Superior temporal gyrus (tissue), 1 donor: ENCODE measurements at regions not wholly inside any gene's neighbourhood (a gene's known extent, or its start where the extent isn't known, plus 50 kb on each side); places are given as distances from the start of the nearest gene placed in this dataset.
"Not testable (repeated sequence)": the region's sequence is repeated elsewhere in the genome, so short reads cannot be mapped to it uniquely, and the experiment has no call there.

Source experiments
- DNase-seq: peaks from one replicate; pipeline ENCODE4 v3.0.0-alpha.2; 2016; ENCODE audit errors: extremely low spot score

DNA sequence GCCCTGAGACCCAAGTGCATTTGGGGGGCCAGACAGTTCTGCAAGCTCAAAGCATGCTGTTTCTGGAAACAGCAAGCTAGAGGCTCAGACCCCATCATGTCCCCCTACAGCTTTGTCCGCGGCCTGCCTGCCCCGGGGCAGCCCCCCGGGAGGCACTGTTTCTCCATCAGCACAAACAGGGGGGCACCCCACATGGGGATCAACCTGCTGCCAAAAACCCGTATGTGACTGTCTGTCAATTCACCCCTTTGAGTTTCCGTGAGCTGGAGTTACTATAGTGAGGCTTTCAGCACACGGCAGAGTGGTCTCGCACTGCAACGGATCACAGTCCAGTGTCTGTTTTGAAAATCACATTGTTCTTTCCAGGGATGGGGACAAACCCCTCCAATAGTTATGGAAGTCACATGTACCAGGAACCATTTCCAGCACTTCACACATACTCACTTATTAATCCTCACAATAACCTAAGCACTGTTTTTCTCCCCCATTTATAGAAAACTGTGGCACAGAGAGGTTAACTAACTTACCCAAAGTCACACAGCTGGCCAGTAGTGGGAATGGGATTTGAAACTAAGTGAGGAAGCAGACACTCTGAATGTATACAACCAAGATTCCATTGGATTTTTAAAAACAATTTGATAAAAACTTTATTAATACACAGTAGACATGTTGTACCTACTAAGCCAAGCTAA, 269.0 kb downstream of the C16orf95 start:
- no peak for DNase-seq

DNA sequence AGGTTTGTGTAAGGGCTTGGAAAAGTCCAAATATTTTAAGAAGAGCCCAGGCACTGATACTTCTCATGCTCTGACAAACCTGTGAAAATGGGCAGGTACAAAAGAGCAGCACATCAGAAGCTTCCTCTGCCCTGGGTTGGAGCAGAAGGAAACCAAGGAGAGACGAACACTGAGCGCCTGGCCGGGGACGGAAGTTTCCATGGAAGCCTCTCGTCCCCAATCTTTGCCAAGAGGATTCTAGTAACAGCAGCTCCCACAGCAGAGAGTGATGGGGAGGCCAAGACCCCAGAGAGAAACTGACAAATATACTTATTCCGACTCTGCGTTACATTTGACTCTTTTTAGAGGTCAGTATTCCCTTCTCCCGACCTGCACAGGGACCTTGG, 268.5 kb downstream of the C16orf95 start:
- no peak for DNase-seq

DNA sequence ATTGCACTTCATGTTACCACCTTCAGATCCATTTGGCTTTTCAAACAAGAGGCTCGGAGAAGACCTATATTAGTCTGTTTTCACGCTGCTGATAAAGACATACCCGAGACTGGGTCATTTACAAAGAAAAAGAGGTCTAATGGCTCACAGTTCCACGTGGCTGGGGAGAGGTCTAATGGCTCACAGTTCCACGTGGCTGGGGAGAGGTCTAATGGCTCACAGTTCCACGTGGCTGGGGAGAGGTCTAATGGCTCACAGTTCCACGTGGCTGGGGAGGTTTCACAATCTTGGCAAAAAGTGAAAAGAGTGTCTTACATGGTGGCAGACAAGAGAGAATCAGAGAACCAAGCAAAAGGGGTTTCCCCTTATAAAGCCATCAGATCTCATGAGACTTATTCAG, 268.0 kb downstream of the C16orf95 start:
- not testable (repeated sequence) for DNase-seq

GRCh38 chr16:87050142-87050541, 267.1 kb downstream of the C16orf95 start:
- DNase-seq, result no peak

DNA sequence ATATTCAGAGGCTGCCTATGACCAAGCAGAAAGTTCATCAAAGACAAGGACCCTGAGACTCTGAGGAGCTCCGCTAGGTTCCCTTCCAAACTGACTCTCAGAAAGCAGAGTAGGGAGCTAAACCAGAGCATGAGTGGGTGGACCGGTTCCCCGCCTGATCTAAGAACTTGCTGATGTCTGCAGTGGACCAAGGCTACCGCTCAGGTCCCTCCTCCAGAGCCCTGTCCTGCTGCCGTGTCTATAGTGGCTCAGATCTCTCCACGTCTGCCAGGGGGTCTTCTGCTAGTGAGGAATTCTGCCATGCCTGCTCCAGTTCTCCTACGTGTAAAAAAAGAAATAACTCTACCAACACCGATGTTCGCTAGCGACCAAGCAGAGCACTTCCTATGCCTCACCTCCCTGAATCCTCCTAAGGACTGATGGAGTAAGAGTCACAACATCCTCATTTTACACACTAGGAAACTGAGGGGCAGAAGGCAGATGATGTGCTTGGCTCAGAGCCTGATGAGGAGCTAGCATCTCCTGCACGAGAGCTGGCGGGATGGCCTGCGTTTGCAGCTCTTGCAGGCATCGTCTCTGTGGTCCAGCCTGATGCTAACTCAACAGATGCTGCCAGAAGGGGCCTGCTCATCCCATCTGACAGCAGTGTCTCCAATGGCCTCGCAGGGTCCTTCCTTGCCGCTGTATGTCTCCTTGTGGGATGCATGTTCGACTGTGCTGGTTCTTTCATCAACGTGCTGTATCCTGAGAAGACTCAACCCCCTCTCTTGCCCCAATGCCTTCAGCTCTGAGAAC, 265.5 kb downstream of the C16orf95 start:
- no peak for DNase-seq

GRCh38 chr16:87052506-87052905, 264.7 kb downstream of the C16orf95 start:
- DNase-seq, result no peak

- DNase-seq, result no peak
Measured at GRCh38 chr16:87053016-87053982, 263.9 kb downstream of the C16orf95 start.

GRCh38 chr16:87054154-87054553, 263.0 kb downstream of the C16orf95 start:
- no peak for DNase-seq

- DNase-seq, result no peak
Measured at GRCh38 chr16:87054856-87055255, 262.3 kb downstream of the C16orf95 start.

DNA sequence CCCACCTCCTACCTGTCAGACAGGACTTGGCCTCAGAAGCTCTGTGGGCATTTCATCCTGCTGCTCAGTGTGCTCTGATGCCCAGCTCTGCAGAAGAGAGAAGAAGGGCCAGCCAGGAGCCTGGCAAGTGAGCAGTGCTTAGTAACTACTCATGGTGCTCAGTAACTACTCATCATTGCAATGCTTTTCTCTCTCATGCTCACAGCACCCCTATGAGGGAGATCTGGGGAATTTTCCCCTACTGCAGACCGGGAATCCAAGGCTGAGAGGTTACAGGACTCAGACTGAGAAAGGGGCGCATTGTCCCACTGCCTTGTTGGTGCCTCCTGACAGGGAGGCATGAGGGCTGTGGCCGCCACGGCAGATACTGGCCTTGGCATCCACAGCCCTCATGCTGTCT, 261.1 kb downstream of the C16orf95 start:
- DNase-seq, result no peak

- DNase-seq, result no peak
Measured at GRCh38 chr16:87056551-87056950, 260.6 kb downstream of the C16orf95 start.

DNA sequence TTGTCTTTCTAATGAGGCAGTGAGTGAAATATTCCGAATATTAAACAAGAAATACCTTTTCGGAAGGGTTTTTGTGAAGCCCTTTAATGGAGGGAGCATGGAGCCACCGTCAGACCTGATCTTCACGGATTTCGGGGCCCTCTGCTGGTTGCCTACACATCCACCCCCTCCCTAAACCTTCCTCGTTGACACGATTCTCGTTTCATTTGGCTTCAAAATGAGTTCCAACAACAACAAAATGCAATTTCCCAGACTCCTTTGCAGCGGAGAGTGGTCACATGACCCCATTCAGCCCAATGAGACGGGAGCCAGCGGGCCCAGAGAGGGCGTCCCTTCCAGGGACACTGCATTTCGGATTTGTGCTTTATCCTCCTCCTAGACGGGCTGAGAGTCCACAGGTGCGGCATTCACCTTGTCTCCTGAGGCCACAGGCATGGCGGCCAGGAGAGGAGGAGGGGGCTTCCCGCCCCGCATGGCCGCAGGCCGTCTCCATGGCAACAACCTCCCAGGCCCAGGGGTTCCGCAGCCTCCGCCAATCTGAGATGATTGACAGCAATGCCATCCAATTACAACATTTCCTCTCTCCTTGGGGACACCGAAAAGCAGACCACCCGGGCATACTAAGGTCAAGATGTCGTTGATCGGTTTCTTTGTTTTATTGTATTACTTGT, 259.8 kb downstream of the C16orf95 start:
- DNase-seq, result no peak

DNA sequence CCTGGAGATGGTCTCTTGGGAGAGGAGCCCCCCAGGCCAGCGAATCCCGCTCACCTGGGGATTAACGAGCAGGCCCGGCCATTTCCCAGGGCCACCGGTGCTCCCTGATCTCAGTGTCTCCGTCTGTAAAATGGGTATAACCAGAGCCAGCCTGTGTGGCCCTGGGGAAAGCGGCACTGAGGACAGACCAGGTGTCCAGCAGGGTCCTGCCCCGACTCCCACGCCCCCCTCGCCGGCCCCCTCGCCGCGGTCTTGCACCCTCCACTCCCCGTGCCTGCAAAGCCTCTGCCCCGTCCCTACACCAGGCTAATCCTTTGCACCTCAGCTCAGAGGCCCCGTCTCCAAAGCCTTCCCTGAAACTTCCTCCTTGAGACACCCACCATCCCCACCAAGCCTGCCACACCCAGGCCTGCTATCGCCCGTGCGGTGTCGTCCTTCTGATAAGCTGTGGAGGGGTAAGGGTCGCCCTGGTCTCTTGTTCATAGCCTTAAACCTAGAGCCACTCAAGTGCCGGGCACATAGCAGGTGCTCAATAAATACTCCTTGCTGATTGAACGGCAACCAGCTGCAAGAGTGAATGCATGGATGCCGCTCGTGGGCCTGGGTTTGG, 259.1 kb downstream of the C16orf95 start:
- DNase-seq, result no peak

DNA sequence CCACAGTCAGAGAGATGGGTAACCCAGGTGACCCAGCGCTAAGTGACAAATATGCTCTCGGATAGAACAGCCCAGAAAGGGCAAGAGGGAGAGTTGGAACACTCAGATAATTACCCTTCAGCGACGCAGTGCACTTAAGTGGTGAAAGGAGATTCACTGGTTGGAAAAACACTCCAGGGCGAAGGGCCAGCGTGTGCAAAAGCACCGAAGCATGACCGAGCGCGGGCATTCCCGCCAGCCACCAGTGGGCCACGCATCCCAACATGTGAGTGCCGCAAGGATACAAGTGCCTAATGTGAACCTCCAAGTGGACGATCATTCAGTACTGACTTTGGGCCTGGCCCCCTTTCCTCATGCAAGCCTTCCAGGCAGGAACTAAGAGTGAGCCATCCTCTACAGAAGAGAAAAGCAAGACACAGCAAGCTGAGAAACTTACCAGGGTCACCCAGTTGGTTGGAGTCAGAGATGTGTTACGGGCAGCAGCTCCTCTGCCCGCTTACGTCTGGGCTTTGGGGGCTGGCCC, 258.4 kb downstream of the C16orf95 start:
- DNase-seq, result no peak

DNA sequence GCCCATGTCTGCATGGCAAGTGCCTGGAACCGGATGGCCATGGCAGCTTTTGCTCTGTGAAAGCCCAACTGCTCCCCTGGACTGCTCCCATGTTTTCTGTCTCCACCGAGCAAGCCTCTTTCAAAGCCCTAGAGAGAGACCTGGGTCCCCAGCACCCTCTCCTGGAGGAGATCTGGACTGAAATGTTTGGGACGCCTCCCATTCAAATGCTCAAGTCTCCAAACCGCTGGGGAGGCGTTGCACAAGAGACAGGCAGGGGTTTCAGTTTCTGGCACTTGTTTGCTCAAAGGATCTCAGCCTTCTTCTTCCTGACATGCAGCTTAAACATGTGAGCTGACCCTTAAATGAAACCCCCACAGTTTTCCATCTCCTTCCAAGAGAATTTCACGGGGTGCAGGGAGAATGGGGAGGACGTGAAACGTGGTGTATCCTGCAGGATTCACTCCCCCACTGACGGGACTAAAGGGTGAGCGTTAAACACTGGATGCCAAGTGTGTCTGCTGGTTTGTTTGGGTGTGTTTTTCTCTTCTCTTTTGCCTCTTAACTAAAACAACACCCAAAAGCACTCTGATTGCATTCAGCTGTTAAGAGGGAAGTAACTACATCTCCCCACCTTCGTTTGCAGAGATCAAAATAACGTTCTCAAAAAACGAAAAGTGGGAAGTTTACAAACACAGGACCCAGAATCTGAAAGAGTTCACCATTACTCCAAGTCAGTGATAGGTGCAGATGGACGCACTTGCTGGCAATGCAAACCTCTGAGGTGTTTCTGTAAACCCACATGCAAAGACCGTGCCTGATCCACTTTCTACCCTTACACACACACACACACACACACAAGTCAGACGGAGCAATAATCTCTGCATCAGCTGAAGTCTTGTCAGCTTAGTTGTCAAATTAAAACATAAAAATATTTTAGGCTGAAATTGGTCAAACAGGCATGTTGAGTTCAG, 256.9 kb downstream of the C16orf95 start:
- DNase-seq, result no peak

DNA sequence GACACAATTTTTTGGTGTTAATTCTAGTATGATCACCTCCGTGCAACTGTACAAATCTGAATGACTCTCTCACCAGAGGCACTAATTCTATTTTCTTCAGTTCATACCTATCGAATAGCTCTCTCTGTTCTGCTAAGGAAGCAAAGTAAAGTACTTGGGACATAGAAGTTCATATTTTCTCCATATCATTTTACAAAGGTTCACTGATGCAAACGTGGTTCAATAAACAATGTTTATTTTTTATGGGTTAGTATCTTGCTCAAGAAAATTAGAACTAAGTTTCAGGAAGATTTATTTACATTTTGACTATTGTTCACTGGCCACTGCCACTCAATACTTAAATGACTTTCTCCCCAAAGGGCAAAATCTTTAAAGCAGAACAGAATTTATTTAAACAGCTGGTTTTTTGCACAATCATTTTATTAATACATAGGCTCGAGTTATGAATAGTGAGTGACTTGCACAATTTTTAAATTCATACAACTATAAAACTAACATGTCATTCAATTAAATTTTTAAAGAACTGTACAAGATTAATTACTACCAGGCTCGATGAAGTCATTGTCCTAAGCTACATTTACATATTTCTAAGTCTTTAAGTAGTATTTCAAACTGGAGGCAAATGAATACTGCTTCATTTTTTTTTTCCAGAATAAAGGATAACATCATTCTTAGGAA, 255.8 kb downstream of the C16orf95 start:
- no peak for DNase-seq

- peak; percentile 68 for DNase-seq
Measured at GRCh38 chr16:87062569-87063442, 254.4 kb downstream of the C16orf95 start.

DNA sequence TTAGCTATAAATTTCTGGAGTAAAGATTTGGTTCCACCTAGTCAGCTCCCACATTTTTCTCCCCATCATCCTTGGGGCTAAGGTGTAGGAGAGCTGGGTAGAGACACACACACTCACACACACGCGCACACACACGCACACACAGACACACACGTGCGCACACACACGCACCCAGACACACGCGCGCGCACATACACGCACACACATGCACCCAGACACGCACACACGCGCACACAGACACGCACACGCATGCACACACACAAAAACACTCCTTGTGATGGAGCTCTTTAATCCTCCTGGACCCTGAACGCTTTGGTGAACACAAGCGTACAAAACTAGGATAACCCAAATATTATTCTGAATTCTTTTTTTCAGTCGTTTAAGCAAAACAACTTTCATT, 253.6 kb downstream of the C16orf95 start:
- DNase-seq, result no peak
